H9 (cell line): ENCODE measurements at regions not wholly inside any gene's neighbourhood (a gene's known extent, or its start where the extent isn't known, plus 50 kb on each side); places are given as distances from the start of the nearest gene placed in this dataset.

ENCODE experiments used
- DNase-seq: peaks from one replicate; pipeline ENCODE4 v3.0.0-alpha.2; 2017
- H2AFZ ChIP-seq: one replicate; pipeline ENCODE4 v1.6.1; 2013; ENCODE audit warnings: mild to moderate bottlenecking, low read length, control low read depth, moderate library complexity
- H2AK5ac ChIP-seq: 2 replicates; pipeline ENCODE4 v1.6.1; 2013; ENCODE audit warnings: low read length, control low read depth, mixed read lengths; ENCODE audit not compliant: insufficient read length
- H2BK120ac ChIP-seq: one replicate; pipeline ENCODE4 v1.6.1; 2013; ENCODE audit warnings: low read depth, mild to moderate bottlenecking, low read length, control low read depth, inconsistent platforms; ENCODE audit not compliant: poor library complexity, severe bottlenecking
- H2BK12ac ChIP-seq: 2 replicates; pipeline ENCODE4 v1.6.1; 2013; ENCODE audit warnings: low read length, control low read depth, mixed read lengths, low read depth; ENCODE audit not compliant: insufficient read length
- H2BK15ac ChIP-seq: 2 replicates; pipeline ENCODE4 v1.6.1; 2013; ENCODE audit warnings: low read depth, low read length, control low read depth
- H2BK20ac ChIP-seq: one replicate; pipeline ENCODE4 v1.6.1; 2013; ENCODE audit warnings: low read depth, mild to moderate bottlenecking, low read length, control low read depth, inconsistent platforms; ENCODE audit not compliant: poor library complexity, severe bottlenecking
- H2BK5ac ChIP-seq: 2 replicates; pipeline ENCODE4 v1.6.1; 2013; ENCODE audit warnings: low read length, control low read depth, mixed read lengths; ENCODE audit not compliant: insufficient read length
- H3K14ac ChIP-seq: 2 replicates; pipeline ENCODE4 v1.6.1; 2013; ENCODE audit warnings: low read length, control low read depth; ENCODE audit not compliant: insufficient read depth
- H3K18ac ChIP-seq: 2 replicates; pipeline ENCODE4 v1.6.1; 2013; ENCODE audit warnings: low read depth, mild to moderate bottlenecking, mixed read lengths, low read length, control low read depth; ENCODE audit not compliant: insufficient read length
- H3K23ac ChIP-seq: 2 replicates; pipeline ENCODE4 v1.6.1; 2013; ENCODE audit warnings: low read length, control low read depth, mixed read lengths, low read depth; ENCODE audit not compliant: insufficient read length
- H3K23me2 ChIP-seq: 2 replicates; pipeline ENCODE4 v1.6.1; 2013; ENCODE audit warnings: low read depth, mild to moderate bottlenecking, mixed read lengths, low read length, control low read depth; ENCODE audit not compliant: insufficient read length, poor library complexity, severe bottlenecking
- H3K27ac ChIP-seq: 2 replicates; pipeline ENCODE4 v1.5.1; 2013; ENCODE audit warnings: low read length, control low read depth, mixed read lengths, low read depth; ENCODE audit not compliant: insufficient read length
- H3K27me3 ChIP-seq: 2 replicates; pipeline ENCODE4 v1.6.1; 2013; ENCODE audit warnings: low read length, control low read depth, inconsistent platforms; ENCODE audit not compliant: insufficient read depth
- H3K4ac ChIP-seq: 2 replicates; pipeline ENCODE4 v1.6.1; 2013; ENCODE audit warnings: low read depth, mild to moderate bottlenecking, control low read depth, inconsistent platforms, low read length, moderate library complexity
- H3K4me1 ChIP-seq: 2 replicates; pipeline ENCODE4 v1.6.1; 2013; ENCODE audit warnings: low read length, control low read depth, inconsistent platforms; ENCODE audit not compliant: insufficient read depth
- H3K4me2 ChIP-seq: 2 replicates; pipeline ENCODE4 v1.6.1; 2013; ENCODE audit warnings: low read length, control low read depth, mixed read lengths; ENCODE audit not compliant: insufficient read length, insufficient read depth
- H3K56ac ChIP-seq: 2 replicates; pipeline ENCODE4 v1.6.1; 2013; ENCODE audit warnings: low read depth, mild to moderate bottlenecking, mixed read lengths, low read length, control low read depth; ENCODE audit not compliant: insufficient read length
- H3K79me1 ChIP-seq: 2 replicates; pipeline ENCODE4 v1.6.1; 2013; ENCODE audit warnings: low read depth, mild to moderate bottlenecking, moderate library complexity, low read length, control low read depth, inconsistent platforms; ENCODE audit not compliant: insufficient read depth, poor library complexity, severe bottlenecking
- H3K79me2 ChIP-seq: 2 replicates; pipeline ENCODE4 v1.6.1; 2013; ENCODE audit warnings: low read length, control low read depth, inconsistent platforms; ENCODE audit not compliant: insufficient read depth
- H3K9ac ChIP-seq: 2 replicates; pipeline ENCODE4 v1.6.1; 2013; ENCODE audit warnings: low read length, control low read depth, mixed read lengths; ENCODE audit not compliant: insufficient read length; ENCODE audit errors: extremely low read depth
- H3K9me3 ChIP-seq: one replicate; pipeline ENCODE4 v1.6.1; 2013; ENCODE audit warnings: low read depth, low read length, inconsistent platforms; ENCODE audit not compliant: control insufficient read depth
- H3T11ph ChIP-seq: one replicate; pipeline ENCODE4 v1.6.1; 2013; ENCODE audit warnings: mild to moderate bottlenecking, low read length, control low read depth, inconsistent platforms
- H4K20me1 ChIP-seq: one replicate; pipeline ENCODE4 v1.6.1; 2013; ENCODE audit not compliant: control insufficient read depth, insufficient read length, insufficient read depth
- H4K5ac ChIP-seq: 2 replicates; pipeline ENCODE4 v1.6.1; 2013; ENCODE audit warnings: low read depth, mild to moderate bottlenecking, mixed read lengths, low read length, control low read depth; ENCODE audit not compliant: insufficient read length
- H4K8ac ChIP-seq: replicated peaks from 2 replicates; pipeline ENCODE4 v1.6.1; 2013; ENCODE audit warnings: low read length, control low read depth, mixed read lengths, low read depth; ENCODE audit not compliant: insufficient read length
- H4K91ac ChIP-seq: 2 replicates; pipeline ENCODE4 v1.6.1; 2013; ENCODE audit warnings: low read depth, mild to moderate bottlenecking, moderate library complexity, mixed read lengths, low read length, control low read depth; ENCODE audit not compliant: insufficient read length
- H3K27ac Mint-ChIP-seq, 3 experiments: 2 replicates in 2 of 3; 3 replicates in 1 of 3; pipeline ENCODE4 v1.8.0; 2020 to 2021; ENCODE audit warnings: mixed read lengths in 3 of 3, mild to moderate bottlenecking in 1 of 3, moderate library complexity in 1 of 3
- H3K27me3 Mint-ChIP-seq: 2 replicates; pipeline ENCODE4 v1.8.0; 2021; ENCODE audit warnings: low read depth, mild to moderate bottlenecking, moderate library complexity, mixed read lengths
- H3K36me3 Mint-ChIP-seq, 3 experiments: 2 replicates in 2 of 3; 3 replicates in 1 of 3; pipeline ENCODE4 v1.8.0; 2020 to 2021; ENCODE audit warnings: low read depth in 3 of 3, mixed read lengths in 3 of 3; ENCODE audit not compliant: insufficient read depth in 1 of 3
- H3K4me1 Mint-ChIP-seq, 2 experiments: 2 replicates each; pipeline ENCODE4 v1.8.0; 2020; ENCODE audit warnings: mixed read lengths in 2 of 2
- H3K4me3 Mint-ChIP-seq, 2 experiments: 2 replicates in 1 of 2; 3 replicates in 1 of 2; pipeline ENCODE4 v1.8.0; 2020 to 2021; ENCODE audit warnings: mild to moderate bottlenecking in 2 of 2, mixed read lengths in 2 of 2, moderate library complexity in 1 of 2
- H3K9me3 Mint-ChIP-seq, 2 experiments: 2 replicates in 1 of 2; 3 replicates in 1 of 2; pipeline ENCODE4 v1.8.0; 2020; ENCODE audit warnings: mild to moderate bottlenecking in 2 of 2, mixed read lengths in 2 of 2, moderate library complexity in 1 of 2
- WGBS: extraction: QIAGEN DNeasy Blood & Tissue Kit; methylation state at CpG from one replicate; pipeline ENCODE4 v1.1.7; 2013; ENCODE audit warnings: missing lambda C conversion rate, low lambda C conversion rate, mixed read lengths; ENCODE audit not compliant: insufficient read length; ENCODE audit errors: extremely low coverage; 5-methylcytosine and 5-hydroxymethylcytosine counted together
- TF ChIP-seq, protein P1 (sequence below): fragments of 200-600 bp; sonication (generic); conservative IDR thresholded peaks from 3 replicates; pipeline ENCODE4 v1.8.0; 2021; ENCODE audit warnings: antibody characterized with exemption, mild to moderate bottlenecking

DNA sequence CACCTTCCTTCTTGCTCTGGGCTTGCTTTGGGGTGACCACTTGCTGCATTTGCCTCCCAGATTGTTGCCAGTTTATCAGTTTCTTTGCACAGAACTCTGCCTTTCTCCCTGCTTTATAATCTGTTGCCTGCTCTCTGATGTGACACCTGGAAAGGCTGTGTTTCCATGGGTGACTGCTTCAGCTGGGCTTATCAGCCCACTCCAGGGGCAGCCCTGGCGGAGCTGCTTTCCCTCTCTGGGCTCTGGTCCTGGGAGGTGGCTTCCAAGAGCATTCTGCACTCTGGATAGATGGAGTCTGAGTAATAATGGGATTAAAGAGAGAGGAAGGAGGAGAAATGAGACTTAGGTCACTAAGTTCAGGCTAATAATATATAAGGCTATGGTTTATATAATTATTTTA is 352.7 kb downstream of the TSN start:
- no peak overlapping the region for H3K27ac ChIP-seq

More for the DNA sequence above, 352.7 kb downstream of the TSN start:
- no peak overlapping the region for H4K91ac ChIP-seq
- H3K9me3 ChIP-seq = no peaks in the 10 kb centered on the region
- H4K20me1 ChIP-seq = no peaks in the 10 kb centered on the region
- H2AK5ac ChIP-seq = no peak overlapping the region
- Mint-ChIP-seq H3K4me3 (no peak overlapping the region), H3K36me3 (peaks cover 0 to 13% (median 3%) of the 10 kb centered on the region in 3 experiments; a peak in 4 of 7 replicates), H3K27me3 (no peaks in the 10 kb centered on the region; the same call in 1 of the 2 replicates), H3K4me1 (peaks cover 12 to 22% of the 10 kb centered on the region in 2 experiments), H3K9me3 (peaks cover 4 to 8% of the 10 kb centered on the region in 2 experiments; a peak in 4 of 5 replicates), H3K27ac (no peak overlapping the region)
- DNase-seq = no peak
- no peak overlapping the region for H2BK20ac ChIP-seq
- no peaks in the 10 kb centered on the region for H3K79me2 ChIP-seq
- no peak overlapping the region for H3K9ac ChIP-seq
- no peak overlapping the region for H3K4me2 ChIP-seq
- H2BK12ac ChIP-seq = no peak overlapping the region
- H2BK5ac ChIP-seq = no peak overlapping the region
- no peak overlapping the region for H3K18ac ChIP-seq
- TF ChIP-seq, protein P1, sequence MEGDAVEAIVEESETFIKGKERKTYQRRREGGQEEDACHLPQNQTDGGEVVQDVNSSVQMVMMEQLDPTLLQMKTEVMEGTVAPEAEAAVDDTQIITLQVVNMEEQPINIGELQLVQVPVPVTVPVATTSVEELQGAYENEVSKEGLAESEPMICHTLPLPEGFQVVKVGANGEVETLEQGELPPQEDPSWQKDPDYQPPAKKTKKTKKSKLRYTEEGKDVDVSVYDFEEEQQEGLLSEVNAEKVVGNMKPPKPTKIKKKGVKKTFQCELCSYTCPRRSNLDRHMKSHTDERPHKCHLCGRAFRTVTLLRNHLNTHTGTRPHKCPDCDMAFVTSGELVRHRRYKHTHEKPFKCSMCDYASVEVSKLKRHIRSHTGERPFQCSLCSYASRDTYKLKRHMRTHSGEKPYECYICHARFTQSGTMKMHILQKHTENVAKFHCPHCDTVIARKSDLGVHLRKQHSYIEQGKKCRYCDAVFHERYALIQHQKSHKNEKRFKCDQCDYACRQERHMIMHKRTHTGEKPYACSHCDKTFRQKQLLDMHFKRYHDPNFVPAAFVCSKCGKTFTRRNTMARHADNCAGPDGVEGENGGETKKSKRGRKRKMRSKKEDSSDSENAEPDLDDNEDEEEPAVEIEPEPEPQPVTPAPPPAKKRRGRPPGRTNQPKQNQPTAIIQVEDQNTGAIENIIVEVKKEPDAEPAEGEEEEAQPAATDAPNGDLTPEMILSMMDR = no peak
- no peak overlapping the region for H2AFZ ChIP-seq
- no peaks in the 10 kb centered on the region for H3K79me1 ChIP-seq
- H4K5ac ChIP-seq = no peak overlapping the region
- no peak overlapping the region for H4K8ac ChIP-seq
- H2BK120ac ChIP-seq = no peak overlapping the region
- WGBS = no CpG with 5 or more reads among the region's 1 CpG
- H3K14ac ChIP-seq = no peak overlapping the region; the same call in 1 of the 2 replicates
- H3K23ac ChIP-seq = no peak overlapping the region
- H2BK15ac ChIP-seq = no peak overlapping the region
- H3K27me3 ChIP-seq = no peaks in the 10 kb centered on the region; the same call in 1 of the 2 replicates
- no peaks in the 10 kb centered on the region for H3K4me1 ChIP-seq
- no peak overlapping the region for H3K4ac ChIP-seq
- no peak overlapping the region for H3T11ph ChIP-seq
- no peak overlapping the region for H3K56ac ChIP-seq
- H3K23me2 ChIP-seq = no peaks in the 10 kb centered on the region
